ENCODE measurements at regions not wholly inside any gene's neighbourhood (a gene's known extent, or its start where the extent isn't known, plus 50 kb on each side); places are given as distances from the start of the nearest gene placed in this dataset.

DNA sequence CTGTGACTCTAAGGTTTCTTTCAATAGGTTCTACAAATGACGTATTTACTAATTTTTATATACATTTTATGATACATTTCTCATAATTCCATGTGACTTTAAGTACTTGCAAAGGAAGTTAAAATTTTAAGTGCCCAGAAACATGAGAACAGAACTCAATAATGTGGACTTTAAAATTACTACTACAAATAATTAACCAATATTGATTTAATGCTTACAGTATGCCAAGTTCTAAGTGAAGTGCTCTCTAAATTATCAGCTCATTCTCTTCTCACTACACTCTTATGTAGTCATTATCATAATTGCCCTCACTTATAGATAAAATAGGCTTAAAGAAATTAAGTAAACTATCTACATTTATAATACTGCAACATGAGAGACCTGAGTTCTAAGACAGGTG, 1690.7 kb upstream of the CDH9 start:
- Mint-ChIP-seq H3K27me3 (no peaks in the 10 kb centered on the region), H3K9me3 (peaks cover 0 to 7% of the 10 kb centered on the region in 2 donors), H3K4me3 (no peak overlapping the region), H3K4me1 (no peaks in the 10 kb centered on the region), H3K27ac (no peak overlapping the region), H3K36me3 (no peaks in the 10 kb centered on the region)
- ATAC-seq (replicated peaks) (no peak), DNase-seq (no peak)

GRCh38 chr5:28726815-28727214, 1688.4 kb upstream of the CDH9 start:
- Mint-ChIP-seq H3K36me3 (no peaks in the 10 kb centered on the region), H3K27ac (no peak overlapping the region), H3K4me3 (no peak overlapping the region), H3K9me3 (peaks cover 0 to 7% of the 10 kb centered on the region in 2 donors), H3K27me3 (no peaks in the 10 kb centered on the region), H3K4me1 (no peaks in the 10 kb centered on the region)
- ATAC-seq (replicated peaks) (no peak), DNase-seq (no peak)

GRCh38 chr5:28725001-28725400, 1686.6 kb upstream of the CDH9 start:
- H3K9me3 Mint-ChIP-seq = peaks cover 0 to 7% of the 10 kb centered on the region in 2 donors
- DNase-seq (no peak), ATAC-seq (replicated peaks) (no peak)
- H3K27ac Mint-ChIP-seq = no peak overlapping the region
- H3K4me1 Mint-ChIP-seq = no peaks in the 10 kb centered on the region
- H3K4me3 Mint-ChIP-seq = no peak overlapping the region
- H3K27me3 Mint-ChIP-seq = no peaks in the 10 kb centered on the region
- no peaks in the 10 kb centered on the region for H3K36me3 Mint-ChIP-seq

GRCh38 chr5:28714907-28715698, 1676.7 kb upstream of the CDH9 start:
- Mint-ChIP-seq H3K27ac (no peak overlapping the region), H3K4me1 (no peaks in the 10 kb centered on the region), H3K4me3 (no peak overlapping the region), H3K36me3 (no peaks in the 10 kb centered on the region), H3K9me3 (peaks cover 0 to 2% of the 10 kb centered on the region in 2 donors), H3K27me3 (no peaks in the 10 kb centered on the region)
- ATAC-seq (replicated peaks) (no peak), DNase-seq (no peak)

DNA sequence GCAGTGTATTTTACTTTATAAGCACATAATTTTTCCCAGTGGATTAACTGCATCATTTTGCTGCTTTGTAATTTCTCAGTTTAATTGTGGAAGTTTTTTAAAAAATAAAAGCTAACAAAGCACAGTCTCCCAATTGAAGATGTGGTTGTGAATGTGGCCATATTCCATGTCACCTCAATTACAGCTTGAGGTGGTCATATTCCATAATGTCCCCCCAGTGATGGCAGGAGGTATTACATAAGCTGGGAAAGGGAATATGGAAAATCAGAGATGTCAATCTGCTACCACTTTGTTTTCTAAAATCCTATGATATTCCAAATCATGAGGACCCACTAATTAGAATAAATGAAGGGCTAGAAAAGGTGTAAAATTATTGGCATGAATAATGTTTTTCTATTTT, 1672.0 kb upstream of the CDH9 start:
- H3K9me3 Mint-ChIP-seq = peaks cover 0 to 8% of the 10 kb centered on the region in 2 donors
- H3K4me3 Mint-ChIP-seq = no peak overlapping the region
- no peaks in the 10 kb centered on the region for H3K4me1 Mint-ChIP-seq
- DNase-seq = no peak
- no peak for ATAC-seq (replicated peaks)
- no peak overlapping the region for H3K27ac Mint-ChIP-seq
- H3K36me3 Mint-ChIP-seq = no peaks in the 10 kb centered on the region
- H3K27me3 Mint-ChIP-seq = no peaks in the 10 kb centered on the region

DNA sequence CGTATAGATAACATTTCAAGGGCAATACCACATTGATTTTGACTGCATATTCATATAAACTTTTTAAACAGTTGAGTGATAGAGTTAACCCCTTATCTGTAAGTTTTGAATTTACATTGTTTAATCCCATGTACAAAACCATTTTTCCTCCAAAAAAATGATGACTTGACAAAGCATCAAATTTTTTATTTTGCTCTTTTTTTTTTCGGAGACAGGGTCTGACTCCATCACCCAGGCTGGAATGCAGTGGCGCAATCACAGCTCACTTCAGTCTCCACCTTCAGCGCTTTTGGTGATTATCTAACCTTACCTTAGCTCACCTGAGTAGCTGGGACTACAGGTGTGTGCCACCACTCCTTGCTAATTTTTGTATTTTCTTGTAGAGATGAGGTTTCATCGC, 1670.1 kb upstream of the CDH9 start:
- no peak overlapping the region for H3K27ac Mint-ChIP-seq
- ATAC-seq (replicated peaks) = no peak
- no peak for DNase-seq
- H3K4me3 Mint-ChIP-seq = no peak overlapping the region
- H3K36me3 Mint-ChIP-seq = no peaks in the 10 kb centered on the region
- H3K27me3 Mint-ChIP-seq = no peaks in the 10 kb centered on the region
- peaks cover 0 to 10% of the 10 kb centered on the region in 2 donors for H3K9me3 Mint-ChIP-seq
- H3K4me1 Mint-ChIP-seq = no peaks in the 10 kb centered on the region

GRCh38 chr5:28707706-28708105, 1669.3 kb upstream of the CDH9 start:
- Mint-ChIP-seq H3K27me3 (no peaks in the 10 kb centered on the region), H3K27ac (no peak overlapping the region), H3K9me3 (peaks cover 0 to 10% of the 10 kb centered on the region in 2 donors), H3K4me1 (no peaks in the 10 kb centered on the region), H3K4me3 (no peak overlapping the region), H3K36me3 (no peaks in the 10 kb centered on the region)
- DNase-seq = no peak
- no peak for ATAC-seq (replicated peaks)

GRCh38 chr5:28703651-28704260, 1665.4 kb upstream of the CDH9 start:
- H3K4me3 Mint-ChIP-seq = no peak overlapping the region

GRCh38 chr5:28691526-28691925, 1653.1 kb upstream of the CDH9 start:
- Mint-ChIP-seq H3K36me3 (no peaks in the 10 kb centered on the region), H3K4me1 (no peaks in the 10 kb centered on the region)
- no peak for DNase-seq

More at GRCh38 chr5:28703651-28704260, 1665.4 kb upstream of the CDH9 start:
- DNase-seq (no peak), ATAC-seq (replicated peaks) (no peak)
- Mint-ChIP-seq H3K36me3 (no peaks in the 10 kb centered on the region), H3K27me3 (no peaks in the 10 kb centered on the region), H3K4me1 (no peaks in the 10 kb centered on the region), H3K9me3 (peaks cover 0 to 12% of the 10 kb centered on the region in 2 donors), H3K27ac (no peak overlapping the region)

DNA sequence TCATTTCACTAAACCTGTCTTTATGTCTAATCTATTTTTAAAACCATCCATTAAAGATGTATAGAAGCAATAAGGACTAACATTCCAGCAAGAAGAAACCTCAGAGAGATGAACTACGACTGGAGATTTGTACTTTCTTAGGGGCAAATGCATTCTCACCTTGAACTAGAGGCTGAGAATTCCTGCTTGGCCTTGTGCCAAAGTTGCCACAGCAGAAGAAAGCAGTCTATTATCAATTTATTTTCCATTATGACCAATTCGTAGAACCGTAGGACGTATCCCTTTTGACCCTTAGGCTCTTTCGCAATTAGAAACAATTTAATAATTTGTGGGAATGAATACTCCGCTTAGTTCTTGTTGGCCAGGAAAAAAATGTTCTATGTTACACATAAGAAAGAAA, 1647.4 kb upstream of the CDH9 start:
- no peak overlapping the region for H3K4me3 Mint-ChIP-seq
- no peaks in the 10 kb centered on the region for H3K27me3 Mint-ChIP-seq
- H3K9me3 Mint-ChIP-seq = peaks cover 2 to 4% of the 10 kb centered on the region in 2 donors
- DNase-seq = no peak
- no peaks in the 10 kb centered on the region for H3K4me1 Mint-ChIP-seq
- no peak for ATAC-seq (replicated peaks)
- H3K36me3 Mint-ChIP-seq = no peaks in the 10 kb centered on the region
- no peak overlapping the region for H3K27ac Mint-ChIP-seq

More at GRCh38 chr5:28691526-28691925, 1653.1 kb upstream of the CDH9 start:
- no peak for ATAC-seq (replicated peaks)
- no peak overlapping the region for H3K27ac Mint-ChIP-seq
- no peaks in the 10 kb centered on the region for H3K27me3 Mint-ChIP-seq
- no peak overlapping the region for H3K4me3 Mint-ChIP-seq
- H3K9me3 Mint-ChIP-seq = no peaks in the 10 kb centered on the region

DNA sequence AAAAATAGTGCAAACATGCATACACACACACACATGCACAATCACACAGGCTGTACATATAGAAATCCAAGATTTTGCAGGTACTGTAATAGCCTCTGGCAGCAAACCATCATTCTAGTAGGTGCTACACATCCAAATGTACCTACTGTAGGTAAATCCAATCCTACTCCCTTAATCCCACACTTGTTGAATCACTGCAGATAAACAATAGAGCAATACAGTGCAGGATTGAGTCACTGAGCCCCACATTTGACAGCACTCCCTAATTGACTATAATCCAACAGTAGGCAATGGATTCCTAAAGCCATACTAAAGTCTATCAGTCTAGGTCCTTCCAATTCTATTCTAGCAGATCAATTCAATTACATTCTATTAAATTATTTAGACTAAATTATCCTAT, 1640.5 kb upstream of the CDH9 start:
- Mint-ChIP-seq H3K4me1 (no peaks in the 10 kb centered on the region), H3K27ac (no peak overlapping the region), H3K4me3 (no peak overlapping the region), H3K36me3 (no peaks in the 10 kb centered on the region), H3K27me3 (no peaks in the 10 kb centered on the region), H3K9me3 (peaks cover 0 to 1% of the 10 kb centered on the region in 2 donors)
- ATAC-seq (replicated peaks) = no peak
- no peak for DNase-seq

GRCh38 chr5:28666110-28666509, 1627.7 kb upstream of the CDH9 start:
- ATAC-seq (replicated peaks) (no peak), DNase-seq (no peak)
- Mint-ChIP-seq H3K4me1 (no peaks in the 10 kb centered on the region), H3K4me3 (no peak overlapping the region), H3K36me3 (no peaks in the 10 kb centered on the region), H3K27ac (no peak overlapping the region), H3K27me3 (no peaks in the 10 kb centered on the region), H3K9me3 (peaks cover 0 to 12% of the 10 kb centered on the region in 2 donors)

- H3K27me3 Mint-ChIP-seq = no peaks in the 10 kb centered on the region
- peaks cover 0 to 4% of the 10 kb centered on the region in 2 donors for H3K9me3 Mint-ChIP-seq
- no peaks in the 10 kb centered on the region for H3K4me1 Mint-ChIP-seq
- H3K4me3 Mint-ChIP-seq = no peak overlapping the region
- ATAC-seq (replicated peaks) = no peak
- no peak overlapping the region for H3K27ac Mint-ChIP-seq
- DNase-seq = no peak
- no peaks in the 10 kb centered on the region for H3K36me3 Mint-ChIP-seq
Observed at GRCh38 chr5:28648108-28648507, 1609.7 kb upstream of the CDH9 start.

DNA sequence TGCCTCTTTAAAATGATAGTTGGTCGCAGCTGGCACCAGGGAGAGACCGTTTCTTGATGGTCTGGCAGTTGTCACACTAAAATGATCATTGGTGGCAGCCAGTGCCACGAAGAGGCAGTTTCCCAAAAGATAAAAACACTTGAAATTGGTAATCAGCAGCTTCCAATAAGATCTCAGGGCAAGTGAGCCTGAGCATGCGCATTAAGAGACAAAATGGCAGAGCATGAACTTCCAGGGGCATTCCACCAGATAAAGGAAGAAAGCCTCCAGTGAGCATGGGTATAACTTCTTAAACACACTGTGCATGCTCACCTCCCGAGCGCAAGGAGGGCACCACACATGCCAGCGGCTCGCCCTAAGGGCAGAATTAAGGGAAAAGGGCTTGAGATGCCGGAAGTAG, 1594.2 kb upstream of the CDH9 start:
- H3K9me3 Mint-ChIP-seq = no peaks in the 10 kb centered on the region
- H3K36me3 Mint-ChIP-seq = no peaks in the 10 kb centered on the region
- H3K27ac Mint-ChIP-seq = no peak overlapping the region
- no peak for DNase-seq
- ATAC-seq (replicated peaks) = no peak
- H3K4me3 Mint-ChIP-seq = no peak overlapping the region
- H3K4me1 Mint-ChIP-seq = no peaks in the 10 kb centered on the region
- H3K27me3 Mint-ChIP-seq = no peaks in the 10 kb centered on the region

- Mint-ChIP-seq H3K36me3 (no peaks in the 10 kb centered on the region), H3K27me3 (no peaks in the 10 kb centered on the region), H3K4me1 (no peaks in the 10 kb centered on the region), H3K4me3 (no peak overlapping the region), H3K9me3 (peaks cover 4 to 9% of the 10 kb centered on the region in 2 donors), H3K27ac (no peak overlapping the region)
- DNase-seq (no peak), ATAC-seq (replicated peaks) (no peak)
Observed at GRCh38 chr5:28603869-28604268, 1565.5 kb upstream of the CDH9 start.
